GM12892 (cell line): ENCODE measurements at regions not wholly inside any gene's neighbourhood (a gene's known extent, or its start where the extent isn't known, plus 50 kb on each side); places are given as distances from the start of the nearest gene placed in this dataset.

Source experiments
- POLR2A ChIP-seq: IDR thresholded peaks from 2 replicates; pipeline ENCODE4 v1.6.1; 2011; ENCODE audit warnings: low read depth, low read length, control low read depth
- TAF1 ChIP-seq: IDR thresholded peaks from 2 replicates; pipeline ENCODE4 v1.6.1; 2011; ENCODE audit warnings: low read depth, mild to moderate bottlenecking, control low read depth, low read length, borderline replicate concordance

DNA sequence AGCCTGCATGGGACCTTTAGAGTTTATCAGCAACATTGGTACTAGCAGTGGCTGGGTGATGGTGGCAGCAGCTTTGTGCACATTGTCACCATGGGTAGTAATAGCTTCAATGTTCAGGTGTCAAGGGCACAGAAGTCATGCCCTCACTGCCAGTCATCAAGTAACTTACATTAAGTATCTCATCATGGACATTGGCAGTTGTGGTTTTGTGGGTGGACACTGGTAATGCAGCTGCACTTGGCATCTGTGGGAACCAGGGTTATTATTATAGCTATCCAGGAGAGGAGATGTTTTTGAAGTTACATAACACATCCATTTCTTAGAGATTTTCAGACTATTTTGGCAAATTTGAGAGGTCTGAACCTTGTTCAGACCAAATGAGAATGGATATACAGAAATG lies 243.2 kb upstream of the NOCT start:
- no peak for TF ChIP-seq POLR2A
- no peak for TF ChIP-seq TAF1
